ENCODE measurements at regions not wholly inside any gene's neighbourhood (a gene's known extent, or its start where the extent isn't known, plus 50 kb on each side); places are given as distances from the start of the nearest gene placed in this dataset.

DNA sequence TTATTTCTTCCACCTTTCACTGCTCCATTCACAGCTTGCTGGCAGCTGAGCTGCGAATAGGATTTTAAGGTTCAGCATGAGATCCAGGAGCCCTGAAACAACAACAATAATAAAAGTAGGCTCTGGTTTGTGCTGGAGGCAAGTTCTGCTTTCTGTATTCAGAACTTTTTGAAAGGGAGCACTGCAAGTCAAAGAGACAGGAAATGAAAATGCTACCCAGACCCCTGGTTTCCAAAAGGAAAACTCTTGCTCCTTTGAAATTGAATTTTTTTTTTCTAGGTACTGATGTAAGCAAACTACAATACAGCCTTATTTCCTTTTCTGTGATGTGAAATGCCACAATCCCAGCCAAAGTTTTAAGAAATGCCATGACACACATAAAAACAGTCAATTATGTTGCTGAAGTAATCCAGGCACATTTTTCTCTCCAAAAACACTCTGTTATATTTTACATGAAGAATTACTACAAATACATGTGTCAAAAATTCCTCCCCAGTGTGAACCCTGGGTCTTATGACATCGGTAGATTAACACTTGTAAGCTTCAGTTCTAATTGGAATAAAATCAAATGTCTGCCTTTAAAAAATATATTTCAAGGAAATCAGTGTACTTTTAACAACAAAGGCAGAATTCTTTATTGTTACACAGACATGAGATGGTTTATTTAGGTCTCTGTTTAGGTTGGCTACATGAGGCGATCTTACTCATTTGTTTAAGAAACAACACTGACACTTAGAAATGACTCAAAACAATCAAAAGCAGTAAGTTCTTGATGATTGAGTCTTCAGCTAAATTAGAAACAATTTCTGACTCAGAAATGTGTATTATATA lies 656.7 kb downstream of the EPHA7 start:
- Histone ChIP-seq H3K4me3 (replicated peaks; ENCODE audit: low read depth, low read length) (no peak overlapping the region), H3K27me3 (replicated peaks; ENCODE audit: control insufficient read depth, insufficient read depth, low read length) (no peaks in the 10 kb centered on the region), H3K36me3 (ENCODE audit: control insufficient read depth, insufficient read depth, low read length) (no peaks in the 10 kb centered on the region)
- DNase-seq (ENCODE audit: extremely low read depth, insufficient read length) = no peak
- no peak for TF ChIP-seq CTCF (IDR thresholded peaks at IDR 0.05; ENCODE audit: insufficient read depth, low read length, poor library complexity, severe bottlenecking)

GRCh38 chr6:92759178-92759577 lies 660.2 kb downstream of the EPHA7 start:
- no peaks in the 10 kb centered on the region for H3K36me3 ChIP-seq (ENCODE audit: control insufficient read depth, insufficient read depth, low read length)
- H3K27me3 ChIP-seq (replicated peaks; ENCODE audit: control insufficient read depth, insufficient read depth, low read length) = no peaks in the 10 kb centered on the region
- DNase-seq (ENCODE audit: extremely low read depth, insufficient read length) = no peak
- H3K4me3 ChIP-seq (replicated peaks; ENCODE audit: low read depth, low read length) = no peak overlapping the region
- TF ChIP-seq CTCF (IDR thresholded peaks at IDR 0.05; ENCODE audit: insufficient read depth, low read length, poor library complexity, severe bottlenecking) = no peak

- no peaks in the 10 kb centered on the region for H3K27me3 ChIP-seq (replicated peaks; ENCODE audit: control insufficient read depth, insufficient read depth, low read length)
- TF ChIP-seq CTCF (IDR thresholded peaks at IDR 0.05; ENCODE audit: insufficient read depth, low read length, poor library complexity, severe bottlenecking) = no peak
- H3K4me3 ChIP-seq (replicated peaks; ENCODE audit: low read depth, low read length) = no peak overlapping the region
- no peak for DNase-seq (ENCODE audit: extremely low read depth, insufficient read length)
- no peaks in the 10 kb centered on the region for H3K36me3 ChIP-seq (ENCODE audit: control insufficient read depth, insufficient read depth, low read length)
Observed at GRCh38 chr6:92757925-92758324, 661.4 kb downstream of the EPHA7 start.

DNA sequence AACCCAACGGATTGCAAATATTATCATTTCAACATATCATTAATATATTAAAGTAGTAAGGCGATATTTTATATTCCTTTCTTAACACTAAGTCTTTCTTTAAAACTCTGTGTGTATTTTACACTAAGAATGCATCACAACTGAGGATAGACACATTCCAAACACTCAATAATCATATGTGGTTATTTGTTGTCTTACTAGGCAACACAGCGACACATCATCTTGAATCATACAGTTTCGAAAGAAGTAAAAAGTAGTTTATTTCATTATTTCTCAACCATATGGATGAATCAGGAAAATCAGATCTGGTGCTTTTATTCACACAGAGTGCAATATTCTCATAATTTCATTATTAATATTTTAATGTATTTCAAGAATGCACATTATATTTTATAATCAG lies 662.4 kb downstream of the EPHA7 start:
- H3K4me3 ChIP-seq (replicated peaks; ENCODE audit: low read depth, low read length) = no peak overlapping the region
- no peaks in the 10 kb centered on the region for H3K36me3 ChIP-seq (ENCODE audit: control insufficient read depth, insufficient read depth, low read length)
- no peak for DNase-seq (ENCODE audit: extremely low read depth, insufficient read length)
- TF ChIP-seq CTCF (IDR thresholded peaks at IDR 0.05; ENCODE audit: insufficient read depth, low read length, poor library complexity, severe bottlenecking) = no peak
- H3K27me3 ChIP-seq (replicated peaks; ENCODE audit: control insufficient read depth, insufficient read depth, low read length) = no peaks in the 10 kb centered on the region

GRCh38 chr6:92753956-92754355 lies 665.4 kb downstream of the EPHA7 start:
- no peaks in the 10 kb centered on the region for H3K27me3 ChIP-seq (replicated peaks; ENCODE audit: control insufficient read depth, insufficient read depth, low read length)
- TF ChIP-seq CTCF (IDR thresholded peaks at IDR 0.05; ENCODE audit: insufficient read depth, low read length, poor library complexity, severe bottlenecking) = no peak
- no peaks in the 10 kb centered on the region for H3K36me3 ChIP-seq (ENCODE audit: control insufficient read depth, insufficient read depth, low read length)
- H3K4me3 ChIP-seq (replicated peaks; ENCODE audit: low read depth, low read length) = no peak overlapping the region
- no peak for DNase-seq (ENCODE audit: extremely low read depth, insufficient read length)
